OCI-LY7 (cell line): ENCODE measurements at regions not wholly inside any gene's neighbourhood (a gene's known extent, or its start where the extent isn't known, plus 50 kb on each side); places are given as distances from the start of the nearest gene placed in this dataset.

Experiments
- BruUV-seq: library from RNA; stranded (reverse); fragments of 400-500 nt; replicated peaks from 2 replicates; lab custom pipeline; 2021; lab: Mats Ljungman, UMichigan
- CTCF ChIA-PET: fragments of 300-600 bp; sonication (Branson Sonifier 250); formaldehyde crosslinking; loops from one replicate; lab custom pipeline; 2022; ENCODE audit warnings: antibody characterized with exemption; ENCODE audit not compliant: unreplicated experiment; lab: Charles Lee
- POLR2A ChIA-PET: fragments of 300-600 bp; sonication (Branson Sonifier 250); formaldehyde crosslinking; loops from one replicate; lab custom pipeline; 2022; ENCODE audit warnings: antibody characterized with exemption; lab: Charles Lee
- DNase-seq: peaks from one replicate; pipeline ENCODE4 v3.0.0-alpha.2; 2015; ENCODE audit warnings: low spot score
- H2AFZ ChIP-seq: fragments of 200-600 bp; sonication (generic), shearing (Covaris generic); 2 replicates; pipeline ENCODE4 v1.6.1; 2014; ENCODE audit warnings: mild to moderate bottlenecking, antibody characterized with exemption, low read length, moderate library complexity
- H3K27ac ChIP-seq: fragments of 200-600 bp; sonication (generic); 2 replicates; pipeline ENCODE4 v1.5.1; 2014; ENCODE audit warnings: mixed run types, low read depth, mild to moderate bottlenecking, moderate library complexity, low read length, inconsistent platforms; ENCODE audit not compliant: poor library complexity, severe bottlenecking
- H3K36me3 ChIP-seq: fragments of 200-600 bp; sonication (generic); 2 replicates; pipeline ENCODE4 v1.6.1; 2014; ENCODE audit warnings: mild to moderate bottlenecking, antibody characterized with exemption, low read length, moderate library complexity, mixed read lengths; ENCODE audit not compliant: insufficient read depth
- H3K4me1 ChIP-seq: fragments of 200-600 bp; sonication (generic); 2 replicates; pipeline ENCODE4 v1.5.1; 2014; ENCODE audit warnings: mild to moderate bottlenecking, low read length; ENCODE audit not compliant: insufficient read depth, poor library complexity, severe bottlenecking
- H3K4me2 ChIP-seq: fragments of 200-600 bp; sonication (generic); 2 replicates; pipeline ENCODE4 v1.6.1; 2014; ENCODE audit warnings: mild to moderate bottlenecking, low read length
- H3K4me3 ChIP-seq: fragments of 200-600 bp; sonication (generic); 2 replicates; pipeline ENCODE4 v1.5.1; 2014; ENCODE audit warnings: mild to moderate bottlenecking, low read depth, low read length; ENCODE audit not compliant: poor library complexity, severe bottlenecking
- H3K79me2 ChIP-seq: fragments of 200-600 bp; sonication (generic); 2 replicates; pipeline ENCODE4 v1.6.1; 2016; ENCODE audit warnings: low read depth, mild to moderate bottlenecking, low read length, moderate library complexity, mixed read lengths; ENCODE audit not compliant: insufficient read depth
- H3K9me2 ChIP-seq: fragments of 200-600 bp; sonication (generic); 2 replicates; pipeline ENCODE4 v1.6.1; 2016; ENCODE audit warnings: mild to moderate bottlenecking, low read length, mixed read lengths; ENCODE audit not compliant: insufficient read depth
- H3K9me3 ChIP-seq: fragments of 200-600 bp; sonication (generic); 2 replicates; pipeline ENCODE4 v1.6.1; 2014; ENCODE audit warnings: mild to moderate bottlenecking, mixed run types, low read length, mixed read lengths
- H4K20me1 ChIP-seq: fragments of 200-600 bp; sonication (generic); 2 replicates; pipeline ENCODE4 v1.6.1; 2014; ENCODE audit warnings: mild to moderate bottlenecking, antibody characterized with exemption, low read length, moderate library complexity, mixed read lengths; ENCODE audit not compliant: insufficient read depth
- EZH2phosphoT487 ChIP-seq: fragments of 200-600 bp; sonication (generic); IDR thresholded peaks from 2 replicates; pipeline ENCODE4 v1.6.1; 2018; ENCODE audit warnings: low read depth, borderline replicate concordance, mild to moderate bottlenecking, mixed run types, antibody characterized with exemption, low read length, moderate library complexity, mixed read lengths
- intact Hi-C: fragments of 100-400 bp; cut with micrococcal nuclease; formaldehyde crosslinking; loops from one replicate; pipeline ENCODE4 v1.10.0; 2022; ENCODE audit not compliant: unreplicated experiment
- TF ChIP-seq, protein P1 (sequence below): fragments of 200-600 bp; sonication (generic); conservative IDR thresholded peaks from 2 replicates; pipeline ENCODE4 v1.5.1; 2014; ENCODE audit warnings: mild to moderate bottlenecking, antibody characterized with exemption, low read length, moderate library complexity, mixed read lengths

- intact Hi-C loops, result no loop called here
- CTCF ChIA-PET, result no interaction called here
- DNase-seq, result no peak
Observed at GRCh38 chr1:30410153-30410851, 313.1 kb downstream of the MATN1 start.

DNA sequence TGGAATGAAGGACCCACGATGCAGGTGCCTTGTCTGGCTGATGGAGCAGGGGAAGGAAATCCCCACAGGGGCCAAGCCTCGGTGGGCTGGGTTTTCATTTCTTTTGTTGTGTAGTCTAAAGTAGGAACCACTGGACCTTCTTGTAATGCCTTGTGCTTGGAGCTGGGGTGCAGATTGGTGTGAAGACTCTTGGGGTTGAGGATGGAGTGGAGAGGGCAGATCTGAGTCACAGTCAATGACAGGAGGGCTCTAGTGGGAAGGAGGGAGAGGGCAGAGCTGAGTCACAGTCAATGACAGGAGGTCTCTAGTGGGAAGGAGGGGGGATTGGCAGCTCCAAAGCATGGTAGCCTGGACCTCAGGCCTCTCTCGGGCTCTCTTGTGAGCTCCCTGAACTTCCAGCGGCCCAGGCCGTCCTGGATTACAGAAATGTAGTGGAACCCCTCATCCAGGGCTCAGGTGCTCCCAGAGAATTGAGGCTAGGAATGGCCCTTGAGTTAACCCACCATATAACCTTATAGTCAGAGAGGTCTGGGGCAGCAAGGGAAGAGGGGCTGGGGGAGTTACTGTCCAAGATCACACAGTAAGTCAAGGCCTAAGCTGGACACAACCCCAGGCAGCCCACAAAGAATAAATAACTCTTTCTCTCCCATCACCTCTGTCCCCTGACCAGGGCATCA, 313.8 kb downstream of the MATN1 start:
- no TSS peak for BruUV-seq
- H2AFZ ChIP-seq, result no peak overlapping the region
- TF ChIP-seq, protein P1, sequence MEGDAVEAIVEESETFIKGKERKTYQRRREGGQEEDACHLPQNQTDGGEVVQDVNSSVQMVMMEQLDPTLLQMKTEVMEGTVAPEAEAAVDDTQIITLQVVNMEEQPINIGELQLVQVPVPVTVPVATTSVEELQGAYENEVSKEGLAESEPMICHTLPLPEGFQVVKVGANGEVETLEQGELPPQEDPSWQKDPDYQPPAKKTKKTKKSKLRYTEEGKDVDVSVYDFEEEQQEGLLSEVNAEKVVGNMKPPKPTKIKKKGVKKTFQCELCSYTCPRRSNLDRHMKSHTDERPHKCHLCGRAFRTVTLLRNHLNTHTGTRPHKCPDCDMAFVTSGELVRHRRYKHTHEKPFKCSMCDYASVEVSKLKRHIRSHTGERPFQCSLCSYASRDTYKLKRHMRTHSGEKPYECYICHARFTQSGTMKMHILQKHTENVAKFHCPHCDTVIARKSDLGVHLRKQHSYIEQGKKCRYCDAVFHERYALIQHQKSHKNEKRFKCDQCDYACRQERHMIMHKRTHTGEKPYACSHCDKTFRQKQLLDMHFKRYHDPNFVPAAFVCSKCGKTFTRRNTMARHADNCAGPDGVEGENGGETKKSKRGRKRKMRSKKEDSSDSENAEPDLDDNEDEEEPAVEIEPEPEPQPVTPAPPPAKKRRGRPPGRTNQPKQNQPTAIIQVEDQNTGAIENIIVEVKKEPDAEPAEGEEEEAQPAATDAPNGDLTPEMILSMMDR, result no peak
- no peak for TF ChIP-seq EZH2phosphoT487

More at GRCh38 chr1:30410153-30410851, 313.1 kb downstream of the MATN1 start:
- H4K20me1 ChIP-seq, result no peaks in the 10 kb centered on the region
- H3K27ac ChIP-seq, result no peak overlapping the region
- H3K9me3 ChIP-seq, result no peaks in the 10 kb centered on the region
- H3K79me2 ChIP-seq, result no peaks in the 10 kb centered on the region
- H3K4me3 ChIP-seq, result no peak overlapping the region
- no TSS peak for BruUV-seq
- POLR2A ChIA-PET, result no interaction called here
- H3K4me1 ChIP-seq, result no peaks in the 10 kb centered on the region
- H3K9me2 ChIP-seq, result no peaks in the 10 kb centered on the region
- TF ChIP-seq EZH2phosphoT487, result no peak
- TF ChIP-seq, protein P1, result no peak
- H3K36me3 ChIP-seq, result no peaks in the 10 kb centered on the region
- H3K4me2 ChIP-seq, result no peak overlapping the region
- H2AFZ ChIP-seq, result no peak overlapping the region

More for the DNA sequence above, 313.8 kb downstream of the MATN1 start:
- Histone ChIP-seq H3K79me2 (no peaks in the 10 kb centered on the region), H3K4me3 (no peak overlapping the region), H3K9me3 (no peaks in the 10 kb centered on the region), H3K36me3 (no peaks in the 10 kb centered on the region), H3K4me1 (no peaks in the 10 kb centered on the region), H3K9me2 (no peaks in the 10 kb centered on the region), H4K20me1 (no peaks in the 10 kb centered on the region), H3K27ac (no peak overlapping the region), H3K4me2 (no peak overlapping the region)
- no peak for DNase-seq
- POLR2A ChIA-PET, result no interaction called here
- CTCF ChIA-PET, result no interaction called here
- intact Hi-C loops, result loop anchor here (5.0 kb wide), 1 partner anchor 298 kb away; no protein-coding TSS in a partner anchor
